IPS-NIHi7 (cell line): ENCODE measurements at regions not wholly inside any gene's neighbourhood (a gene's known extent, or its start where the extent isn't known, plus 50 kb on each side); places are given as distances from the start of the nearest gene placed in this dataset.
A peak's percentile ranks its signal among the peaks of the same experiment; 100 is the strongest.

Experiments used
- DNase-seq: peaks from one replicate; pipeline ENCODE4 v3.0.0; 2012; ENCODE audit warnings: mixed read lengths; ENCODE audit errors: extremely low spot score

DNA sequence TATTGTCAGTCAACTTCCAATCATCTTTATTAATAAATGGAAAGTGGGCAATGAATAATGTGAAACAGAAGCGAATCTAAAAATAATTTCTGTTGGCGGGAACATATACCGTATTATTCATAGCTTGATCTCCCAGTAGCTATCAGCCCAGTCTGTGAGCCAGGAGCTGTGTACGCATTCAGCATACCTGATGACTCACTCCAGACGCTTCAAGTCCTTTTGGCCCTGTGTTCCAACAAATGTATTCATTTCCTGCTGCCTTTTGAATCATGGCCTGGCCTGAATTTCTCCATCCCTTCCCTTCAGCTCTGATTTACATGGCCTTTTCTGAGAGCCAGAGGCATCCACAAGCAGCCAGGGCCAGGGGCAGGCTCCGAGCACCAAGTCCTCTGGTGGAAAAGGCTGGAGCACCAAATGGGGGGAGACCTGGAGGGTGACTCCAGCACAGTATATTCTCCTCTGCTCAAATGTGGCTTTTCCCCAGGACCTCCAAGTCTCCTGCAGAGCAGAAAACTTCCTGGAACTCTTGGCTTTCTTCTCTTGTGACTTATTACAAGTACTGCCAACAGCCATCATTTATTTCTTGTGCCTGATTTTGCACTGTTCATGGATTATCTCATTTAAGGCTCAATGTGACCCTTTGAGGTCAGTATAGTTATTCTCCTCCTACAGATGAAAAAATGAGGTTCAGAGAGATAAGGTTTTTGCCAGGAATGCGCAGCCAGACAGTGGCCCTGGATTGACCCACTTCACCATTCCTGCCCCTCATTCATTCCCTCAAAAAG lies 108.7 kb downstream of the EN1 start:
- DNase-seq: peak; percentile 36

DNA sequence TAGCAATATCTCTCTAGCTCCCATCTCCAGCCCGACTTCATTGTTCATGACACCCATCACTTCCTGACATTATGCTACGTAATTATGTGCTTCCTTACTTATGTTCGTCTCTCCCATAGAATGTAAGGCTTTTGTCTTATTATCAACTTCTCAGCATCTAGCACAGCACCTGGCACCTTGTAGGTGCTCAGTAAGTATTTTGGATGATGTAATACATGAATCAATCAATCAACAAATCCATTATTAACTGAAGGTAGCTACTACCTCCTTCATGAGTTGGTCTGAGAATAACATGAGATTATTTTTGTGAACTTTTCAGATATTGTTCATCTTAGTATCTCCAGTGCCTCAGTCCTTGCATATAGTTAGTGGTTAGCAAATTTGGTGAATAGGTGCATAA lies 109.3 kb downstream of the EN1 start:
- DNase-seq: no peak

DNA sequence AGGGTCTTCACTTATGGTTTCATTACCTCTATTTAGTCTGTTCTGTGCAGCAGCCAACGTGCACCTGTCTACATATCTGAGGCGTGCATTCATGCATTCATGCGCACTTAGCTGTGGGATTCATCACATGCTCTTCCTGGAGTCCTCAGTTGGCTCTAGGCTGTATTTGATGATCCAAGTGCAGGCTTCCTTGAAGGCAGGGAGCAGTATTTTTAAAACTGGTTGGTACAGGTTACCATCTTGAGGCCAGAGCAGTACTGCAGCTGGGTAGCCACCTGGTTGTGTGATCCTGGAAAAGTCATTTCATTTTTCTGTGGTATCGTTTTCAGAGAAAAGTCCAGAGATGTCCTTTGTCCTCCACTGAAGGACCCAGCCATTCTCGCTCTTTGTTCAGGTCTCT lies 109.8 kb downstream of the EN1 start:
- DNase-seq: no peak

DNA sequence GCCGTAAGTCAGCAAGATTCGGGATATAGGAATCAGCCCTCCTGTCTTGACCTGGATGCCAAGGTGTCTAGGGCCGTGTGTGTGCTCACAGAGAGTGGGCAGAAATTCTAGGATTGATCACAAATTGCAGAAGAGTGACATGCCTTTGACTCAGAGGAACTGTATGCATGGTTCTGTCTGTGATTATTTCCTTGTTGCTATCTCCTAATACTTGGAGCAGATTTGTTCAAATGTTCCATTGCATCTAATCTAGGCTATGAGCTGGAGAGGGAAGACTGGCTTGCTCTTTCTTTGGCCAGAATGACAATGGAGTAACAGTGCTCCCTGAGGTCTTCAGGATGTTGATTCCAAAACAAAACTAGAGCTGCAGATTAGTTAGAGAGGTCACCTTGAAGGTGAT lies 115.0 kb downstream of the EN1 start:
- DNase-seq: no peak

DNA sequence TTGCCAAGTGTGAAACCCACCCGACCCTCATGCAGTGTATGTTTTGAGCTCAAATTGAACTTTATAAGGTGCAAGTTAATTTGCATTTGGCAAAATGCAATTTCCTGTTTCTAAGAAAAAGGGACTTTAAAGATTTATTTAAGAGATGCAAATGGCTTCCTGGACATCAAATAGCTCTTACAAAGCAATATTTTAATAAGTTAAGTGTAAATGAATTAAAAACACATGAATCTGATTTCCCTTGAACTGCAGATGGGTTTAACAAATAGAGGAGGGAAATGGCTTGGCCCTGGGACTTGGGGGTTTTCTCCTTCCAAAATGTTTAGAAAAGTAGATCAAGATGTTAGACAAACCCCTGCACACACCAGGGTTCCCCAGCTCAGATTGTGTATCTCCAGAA lies 116.0 kb downstream of the EN1 start:
- DNase-seq: no peak

DNA sequence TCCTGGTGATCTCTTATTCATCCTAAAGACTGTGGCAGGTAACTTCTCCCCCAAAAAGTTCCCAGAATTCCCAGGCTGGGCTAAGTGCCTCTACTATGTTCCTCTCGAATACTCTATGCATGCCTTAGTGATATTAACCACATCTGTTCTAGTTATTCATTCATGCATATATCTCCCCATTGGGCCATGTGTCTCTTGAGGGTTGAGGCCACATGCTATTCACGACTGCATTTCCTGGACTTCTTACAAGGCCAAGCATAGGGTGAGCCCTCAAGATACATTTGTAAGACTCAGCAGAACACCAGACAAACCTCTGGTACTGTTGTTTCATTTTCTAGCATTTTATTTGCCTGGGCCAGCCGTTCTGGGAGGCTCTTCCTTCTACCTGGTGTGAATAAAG lies 117.0 kb downstream of the EN1 start:
- DNase-seq: no peak

DNA sequence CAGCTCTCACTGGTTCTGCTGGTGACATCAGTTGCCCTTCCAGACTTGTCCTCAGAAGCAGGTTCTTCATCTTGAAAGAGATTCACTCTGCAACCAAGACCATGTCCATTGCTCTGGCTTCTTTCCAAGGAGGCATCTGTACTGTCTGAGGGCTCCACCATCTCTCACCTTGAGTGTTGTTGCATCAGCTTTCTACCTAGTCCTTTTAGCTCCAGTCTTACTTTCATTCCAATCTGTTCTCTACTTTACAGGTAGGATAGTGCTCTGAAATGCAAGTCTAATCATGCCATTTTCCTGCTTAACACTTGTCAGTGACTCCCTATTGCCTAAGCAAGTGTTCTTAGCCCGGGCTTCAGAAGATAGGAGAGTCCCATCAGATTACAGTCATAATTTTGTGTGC lies 117.7 kb downstream of the EN1 start:
- DNase-seq: no peak

DNA sequence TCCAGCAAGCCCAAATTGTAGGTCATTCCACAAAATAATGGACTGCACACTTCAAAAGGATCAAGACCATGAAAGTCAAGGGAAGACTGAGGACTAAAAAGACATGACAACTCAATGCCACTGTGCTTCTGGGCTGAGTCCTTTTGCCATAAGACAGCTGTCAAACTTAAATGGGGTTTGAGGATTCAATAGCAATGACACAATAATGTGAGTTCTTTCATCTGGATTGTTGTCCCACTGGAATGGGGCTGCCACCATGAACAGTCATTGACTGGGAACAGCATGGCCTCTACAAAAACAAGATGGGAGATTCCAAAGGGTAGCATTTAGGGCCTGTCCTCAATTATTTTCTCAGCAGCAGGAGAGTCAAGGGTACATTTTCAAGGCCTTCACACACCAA lies 118.5 kb downstream of the EN1 start:
- no peak for DNase-seq

DNA sequence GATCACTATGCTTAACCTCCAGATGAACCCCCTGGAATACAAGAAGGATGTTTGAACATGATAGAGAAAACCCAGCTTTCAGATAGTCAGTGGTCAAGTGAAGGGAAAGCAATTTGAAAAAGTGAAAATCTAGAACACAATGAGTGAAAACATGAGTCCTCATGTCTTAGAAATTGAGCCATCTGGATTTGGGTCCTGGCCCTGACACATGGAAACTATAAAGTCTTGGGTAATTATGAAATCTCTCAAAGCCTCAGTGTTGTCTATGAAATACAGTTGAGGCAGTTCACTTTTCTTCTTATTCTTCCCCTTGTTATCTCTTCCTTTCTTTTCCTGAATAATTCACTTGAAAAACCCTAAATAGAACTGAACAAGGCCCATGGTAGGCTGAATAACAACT lies 120.6 kb downstream of the EN1 start:
- DNase-seq: no peak

DNA sequence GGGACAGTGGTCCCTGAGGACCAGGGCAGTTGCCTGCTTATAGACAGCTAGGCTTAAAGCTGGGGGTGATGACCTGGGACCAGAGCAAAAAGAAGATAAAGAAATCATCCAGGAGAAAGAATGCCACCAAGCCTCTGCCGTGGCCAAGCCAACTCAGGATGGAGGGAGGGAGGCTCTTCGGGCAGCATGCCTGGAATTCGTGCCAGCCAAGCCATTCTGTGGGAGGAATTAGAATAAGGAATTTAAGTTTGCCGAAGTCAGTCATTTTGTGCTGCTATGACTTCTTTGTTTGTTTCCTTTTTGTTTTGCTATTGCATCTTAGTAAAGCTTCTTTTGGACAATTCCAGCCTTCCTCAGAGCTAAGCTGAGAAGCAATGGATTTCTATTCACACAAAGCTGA lies 124.1 kb downstream of the EN1 start:
- DNase-seq: no peak

DNA sequence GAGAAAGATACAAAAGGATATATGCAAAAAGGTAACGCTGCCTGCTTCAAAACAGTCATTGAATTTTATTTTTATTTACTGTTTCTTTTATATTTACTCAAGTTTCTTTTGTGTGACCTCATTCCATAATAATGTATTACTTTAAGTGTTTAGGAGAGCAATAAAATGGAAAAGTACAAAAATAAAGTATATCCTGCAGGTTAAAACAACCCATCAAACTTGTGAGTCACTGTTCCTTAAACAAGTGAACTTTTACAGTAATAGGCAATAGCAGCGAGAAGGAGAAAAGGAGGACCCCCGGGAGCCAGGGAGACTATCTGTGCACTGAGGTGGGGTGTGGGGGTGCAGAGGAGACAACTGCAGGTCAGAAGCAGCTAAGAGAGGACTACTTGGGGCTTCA lies 124.5 kb downstream of the EN1 start:
- no peak for DNase-seq

DNA sequence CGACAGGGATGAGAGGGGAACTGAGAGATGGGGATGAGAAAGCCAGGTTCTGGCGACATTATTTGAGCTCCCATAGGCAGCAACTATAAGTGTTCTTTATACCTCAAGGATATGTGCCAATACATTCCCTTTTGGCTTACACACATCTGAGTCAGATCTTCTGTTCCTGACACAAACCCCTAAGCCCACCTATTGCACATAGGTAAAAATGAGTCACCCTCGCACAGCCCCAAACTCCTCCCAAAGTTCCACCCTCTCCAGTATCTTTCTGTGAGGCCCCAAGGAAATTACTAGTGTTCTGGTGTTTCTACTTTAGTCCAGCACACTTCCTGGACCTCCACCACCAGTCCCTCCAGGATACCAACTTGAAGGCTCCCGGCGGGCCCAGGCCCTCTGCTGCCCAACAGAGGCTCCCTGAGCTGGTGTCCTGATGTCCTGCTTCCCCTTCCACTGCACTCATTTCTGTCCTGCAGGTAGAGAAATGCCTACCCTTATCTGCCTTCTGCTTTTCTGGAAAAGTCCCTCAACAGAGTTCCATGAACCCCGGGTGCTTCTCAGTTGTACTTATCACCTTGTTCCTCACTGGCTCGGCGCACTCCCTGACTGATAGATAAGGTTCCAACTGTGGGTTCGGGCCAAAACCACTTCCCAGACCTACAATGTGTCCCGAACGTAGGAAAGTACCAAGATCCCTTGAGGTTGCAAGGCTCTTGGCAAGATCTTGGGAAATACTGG lies 125.5 kb downstream of the EN1 start:
- no peak for DNase-seq

DNA sequence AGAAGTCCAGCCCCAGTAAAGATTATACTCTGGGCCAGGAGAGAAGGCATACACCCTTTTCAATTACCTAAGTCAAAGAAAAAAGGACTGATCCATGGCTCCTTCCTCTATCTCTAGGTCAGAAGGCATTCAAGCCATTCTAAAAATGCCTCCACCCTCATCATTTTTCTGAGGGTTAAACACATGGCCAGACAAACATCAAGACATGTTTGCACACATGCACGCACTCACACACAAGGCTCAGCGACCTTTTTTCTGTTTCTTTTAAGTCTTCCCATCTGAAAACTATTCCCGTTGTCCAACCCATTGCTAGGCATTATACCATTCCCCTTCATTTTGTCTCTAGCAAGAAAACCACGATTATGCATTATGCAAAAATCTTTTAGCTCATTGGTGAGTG lies 126.6 kb downstream of the EN1 start:
- DNase-seq: no peak

DNA sequence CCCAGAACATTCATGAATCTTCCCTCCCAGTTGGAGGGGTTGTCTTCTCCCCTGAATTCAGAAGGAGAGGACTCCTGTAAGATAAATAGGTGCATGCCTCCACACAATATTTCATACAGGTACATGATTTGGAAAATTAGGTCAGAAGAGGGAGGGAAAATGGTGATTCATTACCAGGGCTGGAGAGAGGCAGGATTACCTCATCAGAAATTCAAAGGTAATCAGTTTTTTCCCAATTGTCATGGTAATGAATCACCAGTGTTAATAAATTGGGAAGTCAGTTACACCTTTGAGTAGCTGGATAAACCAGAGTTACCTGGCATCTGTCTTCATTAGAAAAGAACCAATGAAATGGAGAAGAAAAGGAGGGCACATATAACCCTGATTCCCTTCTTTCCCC lies 128.5 kb downstream of the EN1 start:
- DNase-seq: no peak

DNA sequence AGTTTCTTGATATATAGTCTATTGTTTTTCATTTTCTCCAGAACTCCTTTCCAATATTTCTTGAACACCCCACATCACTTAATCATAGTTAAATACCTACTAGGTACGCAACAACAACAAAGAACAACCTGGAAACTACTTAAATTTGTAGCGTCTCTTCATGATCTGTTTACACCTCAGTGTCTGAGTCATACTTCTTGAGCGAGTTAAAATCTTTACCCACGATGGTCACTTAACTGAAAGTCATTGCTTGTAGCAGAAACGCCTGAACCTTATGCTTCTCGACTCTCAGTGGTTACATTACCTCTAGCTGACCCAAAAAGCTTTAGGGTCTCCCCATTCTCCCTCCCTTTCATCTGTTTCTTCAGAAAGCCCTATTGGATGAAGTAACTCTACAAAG lies 131.3 kb downstream of the EN1 start:
- no peak for DNase-seq

DNA sequence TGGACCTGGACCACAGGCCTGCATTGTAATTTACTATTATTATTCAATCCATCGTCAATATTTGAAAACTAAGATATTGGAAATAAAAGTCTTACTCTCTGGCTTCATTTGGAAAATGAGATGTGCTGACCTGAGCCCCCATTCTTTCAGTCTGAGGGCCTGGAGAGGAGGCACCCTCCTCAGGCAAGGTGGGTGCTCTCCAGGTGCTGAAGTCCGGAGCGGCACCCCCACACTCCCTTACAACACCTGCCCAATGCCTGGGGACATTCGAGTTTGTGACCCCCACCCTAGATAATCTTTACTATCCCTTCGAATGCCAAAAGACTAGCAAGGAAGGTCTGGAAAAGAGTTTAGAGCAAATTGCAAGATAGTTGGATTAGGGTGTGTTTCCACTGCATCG lies 133.3 kb downstream of the EN1 start:
- DNase-seq: no peak

DNA sequence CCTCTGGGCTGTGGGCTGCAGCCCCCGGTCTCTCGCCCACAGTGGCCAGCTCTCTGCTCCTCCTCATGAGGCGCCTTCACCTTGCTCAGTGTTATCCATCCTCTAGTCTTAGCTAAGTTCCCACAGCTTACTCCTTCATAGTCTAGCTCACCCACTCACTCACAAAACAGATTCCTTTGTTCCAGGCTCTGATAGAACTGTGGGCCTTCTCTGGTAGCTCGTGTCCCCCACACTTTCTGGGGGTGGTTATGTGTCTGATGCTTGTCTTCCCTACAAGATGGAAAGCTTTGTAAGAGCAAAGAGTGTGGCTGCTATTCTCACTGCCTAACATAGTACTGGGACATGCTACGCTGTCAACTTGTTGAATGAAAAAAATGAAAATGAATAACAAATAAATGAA lies 135.8 kb downstream of the EN1 start:
- DNase-seq: no peak

DNA sequence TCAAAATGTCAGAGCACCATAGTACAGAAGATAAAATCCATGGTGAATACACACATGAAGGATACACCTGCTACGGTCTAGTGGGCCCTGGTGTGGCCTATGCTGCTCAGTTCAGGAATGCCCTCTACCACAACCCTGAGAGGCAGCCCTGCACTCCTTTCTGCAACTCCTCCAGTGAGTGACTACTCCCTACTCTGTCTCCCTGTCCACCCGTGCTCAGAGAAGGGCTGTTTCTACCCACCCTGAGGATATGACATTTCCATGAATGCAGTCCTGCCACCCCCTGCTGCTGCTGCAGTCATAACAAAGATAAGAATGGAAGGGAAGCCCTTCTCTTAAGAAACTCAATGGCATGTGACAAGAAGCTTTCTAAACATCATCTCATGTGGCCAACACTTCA lies 137.0 kb downstream of the EN1 start:
- DNase-seq: no peak

DNA sequence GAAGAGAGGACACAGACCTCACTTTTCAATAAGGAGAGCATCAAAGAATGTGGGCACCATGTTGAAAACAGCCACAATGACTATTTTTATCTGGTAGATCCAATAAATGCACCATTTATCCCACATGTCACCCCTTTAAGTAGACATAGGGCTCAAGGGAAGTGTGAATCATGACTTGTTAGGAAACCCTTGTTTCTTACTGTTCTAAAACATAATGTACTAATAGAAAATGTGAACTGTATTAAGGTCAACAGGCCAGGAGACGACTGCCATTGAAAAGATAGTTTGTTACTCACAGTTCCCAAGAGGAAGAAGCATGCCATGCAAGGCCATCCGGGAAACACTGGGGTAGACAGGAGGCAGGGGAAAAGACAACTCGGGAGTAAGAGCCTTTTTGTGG lies 137.7 kb downstream of the EN1 start:
- no peak for DNase-seq

DNA sequence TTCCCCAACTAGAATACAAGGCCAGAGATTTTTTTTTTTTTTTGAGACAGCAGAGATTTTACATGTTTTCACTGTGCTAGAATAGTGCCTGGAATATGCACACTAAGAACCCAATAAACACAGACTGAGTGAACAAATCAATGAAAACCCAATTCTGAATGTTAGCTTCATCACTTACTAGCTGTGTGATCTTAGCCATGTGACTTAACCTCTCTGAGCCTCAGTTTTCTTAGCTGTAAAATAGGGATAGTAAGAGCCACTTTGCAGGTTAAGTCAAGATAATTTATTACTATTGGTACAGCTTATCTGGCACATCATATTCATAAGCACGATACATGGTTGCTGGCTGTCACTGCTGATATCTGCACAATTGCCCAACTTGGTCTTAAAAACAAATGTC lies 140.6 kb downstream of the EN1 start:
- DNase-seq: no peak

DNA sequence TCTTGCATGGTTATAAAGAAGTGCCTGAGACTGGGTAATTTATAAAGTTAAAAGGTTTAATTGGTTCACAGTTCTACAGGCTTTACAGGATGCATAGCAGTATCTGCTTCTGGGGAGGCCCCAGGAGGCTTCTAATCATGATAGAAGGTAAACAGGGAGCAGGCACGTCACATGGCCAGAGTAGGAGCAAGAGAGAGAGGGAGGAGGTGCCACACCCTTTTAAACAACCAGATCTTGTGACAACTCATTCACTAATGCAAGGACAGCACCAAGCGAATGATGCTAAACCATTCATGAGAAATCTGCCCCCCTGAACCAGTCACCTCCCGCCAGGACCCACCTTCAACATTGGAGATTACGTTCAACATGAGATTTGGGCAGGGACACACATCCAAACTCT lies 141.1 kb downstream of the EN1 start:
- DNase-seq: no peak

DNA sequence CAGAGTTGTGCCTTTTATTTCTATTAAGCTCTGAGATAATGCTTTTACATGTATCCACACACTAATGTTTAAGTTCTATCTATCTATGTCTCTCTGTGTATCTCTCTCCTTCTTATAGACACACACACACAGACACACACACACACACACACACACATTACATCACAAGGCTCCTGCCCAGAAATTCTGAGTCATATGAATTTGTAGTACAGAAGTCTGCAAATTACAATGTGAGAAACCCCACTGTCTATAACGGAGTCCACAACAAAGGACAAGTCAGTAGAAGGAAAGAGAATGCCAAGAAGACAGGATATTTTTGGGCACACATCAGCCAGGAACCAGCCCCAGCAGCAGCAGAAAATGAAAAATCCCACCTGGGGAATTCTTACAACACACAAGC lies 142.4 kb downstream of the EN1 start:
- DNase-seq: no peak

DNA sequence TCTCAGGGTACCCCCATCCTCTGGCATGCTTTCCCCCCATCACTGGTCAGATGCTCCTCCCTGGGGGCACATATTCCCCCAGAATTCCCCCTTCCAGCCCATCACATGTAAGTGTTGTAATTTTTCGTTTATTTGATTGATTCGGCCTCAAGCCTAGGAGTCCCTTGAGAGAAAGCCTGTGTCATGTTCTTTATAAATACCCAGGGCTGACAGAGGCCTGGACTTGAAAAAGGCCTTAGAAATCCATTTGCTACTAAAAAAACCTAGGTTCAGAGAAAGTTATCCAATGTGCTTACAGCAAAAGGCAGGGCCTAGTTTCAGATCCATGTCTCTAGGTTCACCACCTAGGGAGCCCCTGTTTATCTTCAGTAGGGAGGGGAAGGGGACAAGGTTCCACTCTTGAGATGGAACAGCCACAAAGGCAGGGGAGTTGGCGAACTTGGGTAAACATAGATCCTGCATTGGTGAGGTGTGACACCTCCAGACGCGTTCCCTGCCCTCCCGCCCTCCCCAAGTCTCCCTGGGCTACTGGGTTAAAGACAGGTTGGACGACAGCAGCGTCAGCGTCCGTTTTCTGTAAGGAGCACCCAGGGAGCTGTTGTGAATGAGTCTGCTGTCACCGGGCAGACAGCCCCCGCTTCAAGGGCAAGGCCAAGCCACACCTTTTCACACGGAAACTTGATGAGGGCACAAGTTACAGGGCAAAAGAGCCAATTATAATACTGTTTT lies 147.8 kb downstream of the EN1 start:
- DNase-seq: no peak
